ENCODE measurements at regions not wholly inside any gene's neighbourhood (a gene's known extent, or its start where the extent isn't known, plus 50 kb on each side); places are given as distances from the start of the nearest gene placed in this dataset.

DNA sequence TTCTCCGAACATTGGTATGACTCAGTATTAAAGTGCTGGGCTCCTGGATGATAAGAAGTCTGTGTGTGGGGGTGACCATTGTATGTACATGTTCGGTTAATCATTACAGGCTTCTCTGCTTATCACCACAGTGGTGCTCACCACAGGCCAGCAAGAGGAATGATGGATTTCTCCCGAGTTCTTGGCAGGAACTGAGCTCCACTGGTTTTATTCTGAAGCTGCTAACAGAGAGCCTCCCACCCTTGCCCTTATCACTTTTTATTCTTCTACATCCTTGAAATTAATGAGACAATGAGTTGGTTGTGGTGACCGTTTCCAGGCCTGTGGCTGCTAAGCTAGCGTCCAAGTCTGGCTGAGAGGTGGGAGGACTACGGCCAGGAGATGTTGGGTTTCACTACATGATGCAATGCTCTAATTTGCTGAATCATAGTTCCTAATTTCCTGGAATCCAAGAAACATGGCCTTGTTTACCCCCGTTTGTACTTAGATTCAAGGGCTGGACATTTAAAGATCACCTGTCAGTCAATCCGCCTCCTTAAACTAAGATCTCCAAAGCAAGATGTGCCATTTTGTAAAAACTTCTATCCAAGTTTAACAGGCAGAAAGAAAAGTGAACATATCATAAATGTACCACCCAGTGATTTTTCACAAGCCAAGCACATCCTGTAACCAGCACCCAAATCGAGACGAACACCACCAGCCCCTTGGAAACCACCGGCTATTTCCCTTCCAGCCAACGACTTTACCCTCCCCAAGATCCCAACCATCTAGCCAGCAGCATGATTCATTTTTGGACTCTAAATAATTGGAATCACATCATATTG is 172.5 kb downstream of the FOXA2 start:
- Histone ChIP-seq H3K4me3 (no peak overlapping the region), H3K27ac (peak overlapping the region in 1 of 2 donors; percentile 66)
- no peak for DNase-seq (ENCODE audit: low spot score)
- TF ChIP-seq, protein P1, sequence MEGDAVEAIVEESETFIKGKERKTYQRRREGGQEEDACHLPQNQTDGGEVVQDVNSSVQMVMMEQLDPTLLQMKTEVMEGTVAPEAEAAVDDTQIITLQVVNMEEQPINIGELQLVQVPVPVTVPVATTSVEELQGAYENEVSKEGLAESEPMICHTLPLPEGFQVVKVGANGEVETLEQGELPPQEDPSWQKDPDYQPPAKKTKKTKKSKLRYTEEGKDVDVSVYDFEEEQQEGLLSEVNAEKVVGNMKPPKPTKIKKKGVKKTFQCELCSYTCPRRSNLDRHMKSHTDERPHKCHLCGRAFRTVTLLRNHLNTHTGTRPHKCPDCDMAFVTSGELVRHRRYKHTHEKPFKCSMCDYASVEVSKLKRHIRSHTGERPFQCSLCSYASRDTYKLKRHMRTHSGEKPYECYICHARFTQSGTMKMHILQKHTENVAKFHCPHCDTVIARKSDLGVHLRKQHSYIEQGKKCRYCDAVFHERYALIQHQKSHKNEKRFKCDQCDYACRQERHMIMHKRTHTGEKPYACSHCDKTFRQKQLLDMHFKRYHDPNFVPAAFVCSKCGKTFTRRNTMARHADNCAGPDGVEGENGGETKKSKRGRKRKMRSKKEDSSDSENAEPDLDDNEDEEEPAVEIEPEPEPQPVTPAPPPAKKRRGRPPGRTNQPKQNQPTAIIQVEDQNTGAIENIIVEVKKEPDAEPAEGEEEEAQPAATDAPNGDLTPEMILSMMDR (IDR thresholded peaks at IDR 0.05): no peak

DNA sequence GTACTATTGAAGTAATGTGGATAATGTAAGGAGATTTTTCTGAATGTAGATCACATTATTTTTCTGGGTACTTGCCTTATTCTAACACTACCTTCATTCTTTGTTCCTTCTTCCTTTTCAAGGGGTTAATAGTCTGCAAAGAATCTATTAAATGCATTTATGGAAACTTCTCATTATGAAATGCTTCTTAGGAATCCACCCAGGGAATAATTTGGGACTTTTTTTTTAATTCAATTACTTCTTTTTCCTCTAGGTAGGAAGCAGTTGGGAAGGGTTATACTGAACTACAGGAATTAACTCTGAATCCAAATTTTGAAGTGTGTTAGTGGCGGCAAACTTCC is 173.1 kb downstream of the FOXA2 start:
- H3K27ac ChIP-seq: peak overlapping the region in 1 of 2 donors; percentile 66
- TF ChIP-seq, protein P1 (IDR thresholded peaks at IDR 0.05): no peak
- no peak overlapping the region for H3K4me3 ChIP-seq
- DNase-seq (ENCODE audit: low spot score): no peak

DNA sequence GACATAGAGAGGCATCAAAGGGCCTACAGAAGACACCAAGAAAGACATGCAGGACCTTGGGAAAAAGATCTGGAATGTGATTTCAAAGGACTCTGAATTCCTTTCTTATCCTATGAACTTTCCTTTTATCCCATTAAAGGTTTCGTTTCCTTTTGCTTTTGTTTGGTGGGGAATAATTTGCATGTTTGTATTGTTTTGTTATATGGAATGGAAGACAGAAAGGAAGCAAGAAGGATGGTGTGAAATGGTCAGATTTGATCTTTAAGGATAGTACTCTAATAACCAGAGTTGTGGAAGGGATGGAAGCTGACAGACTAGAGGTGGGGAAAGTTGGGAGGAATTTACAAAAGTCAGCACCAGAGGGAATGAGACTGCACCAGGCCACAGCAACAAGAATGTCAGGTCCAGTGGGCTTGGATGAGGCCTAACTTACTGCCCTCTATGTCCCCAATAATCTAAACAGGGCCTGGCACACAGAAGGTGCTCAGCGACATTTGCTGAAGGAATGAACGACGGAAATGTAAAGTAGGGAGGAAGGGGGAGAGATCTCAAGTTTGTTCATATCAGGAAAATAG is 173.7 kb downstream of the FOXA2 start:
- TF ChIP-seq, protein P1 (IDR thresholded peaks at IDR 0.05): no peak
- Histone ChIP-seq H3K27ac (no peak overlapping the region), H3K4me3 (no peak overlapping the region)
- no peak for DNase-seq (ENCODE audit: low spot score)

DNA sequence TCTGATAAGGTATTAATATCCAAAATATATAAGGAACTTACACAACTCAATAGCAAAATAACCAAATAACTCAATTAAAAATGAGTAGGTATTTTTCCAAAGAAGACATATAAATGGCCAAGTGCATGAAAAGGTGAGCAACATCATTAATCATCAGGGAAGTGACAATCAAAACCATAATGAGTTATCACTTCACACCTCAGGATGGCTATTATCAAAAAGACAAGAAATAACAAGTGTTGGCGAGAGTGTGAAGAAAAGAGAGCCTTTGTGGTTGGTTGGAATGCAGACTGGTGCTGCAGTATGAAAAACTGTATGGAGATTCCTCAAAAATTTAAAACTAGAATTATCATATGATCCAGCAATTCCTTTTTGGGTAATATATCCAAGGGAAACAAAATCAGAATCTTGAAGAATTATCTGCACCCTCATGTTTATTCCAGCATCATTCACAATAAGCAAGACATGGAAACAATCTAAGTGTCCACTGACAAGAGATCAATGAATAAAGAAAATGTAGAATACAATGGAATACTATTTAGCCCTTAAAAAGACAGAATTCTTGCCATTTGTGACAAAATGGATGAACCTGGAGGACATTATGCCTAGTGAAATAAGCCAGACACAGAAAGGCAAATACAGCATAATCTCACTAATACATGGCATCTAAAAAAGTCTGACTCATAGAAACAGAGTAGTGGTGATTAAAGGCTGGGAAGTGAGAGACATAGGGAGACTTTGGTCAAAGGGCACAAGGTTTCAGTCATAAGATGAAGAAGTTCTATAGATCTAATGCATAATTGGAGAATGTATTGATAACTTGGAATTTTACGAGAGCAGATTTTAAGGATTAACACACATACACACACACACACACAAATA is 175.6 kb downstream of the FOXA2 start:
- DNase-seq (ENCODE audit: low spot score): no peak
- TF ChIP-seq, protein P1 (IDR thresholded peaks at IDR 0.05): no peak
- H3K27ac ChIP-seq: no peak overlapping the region
- H3K4me3 ChIP-seq: no peak overlapping the region

DNA sequence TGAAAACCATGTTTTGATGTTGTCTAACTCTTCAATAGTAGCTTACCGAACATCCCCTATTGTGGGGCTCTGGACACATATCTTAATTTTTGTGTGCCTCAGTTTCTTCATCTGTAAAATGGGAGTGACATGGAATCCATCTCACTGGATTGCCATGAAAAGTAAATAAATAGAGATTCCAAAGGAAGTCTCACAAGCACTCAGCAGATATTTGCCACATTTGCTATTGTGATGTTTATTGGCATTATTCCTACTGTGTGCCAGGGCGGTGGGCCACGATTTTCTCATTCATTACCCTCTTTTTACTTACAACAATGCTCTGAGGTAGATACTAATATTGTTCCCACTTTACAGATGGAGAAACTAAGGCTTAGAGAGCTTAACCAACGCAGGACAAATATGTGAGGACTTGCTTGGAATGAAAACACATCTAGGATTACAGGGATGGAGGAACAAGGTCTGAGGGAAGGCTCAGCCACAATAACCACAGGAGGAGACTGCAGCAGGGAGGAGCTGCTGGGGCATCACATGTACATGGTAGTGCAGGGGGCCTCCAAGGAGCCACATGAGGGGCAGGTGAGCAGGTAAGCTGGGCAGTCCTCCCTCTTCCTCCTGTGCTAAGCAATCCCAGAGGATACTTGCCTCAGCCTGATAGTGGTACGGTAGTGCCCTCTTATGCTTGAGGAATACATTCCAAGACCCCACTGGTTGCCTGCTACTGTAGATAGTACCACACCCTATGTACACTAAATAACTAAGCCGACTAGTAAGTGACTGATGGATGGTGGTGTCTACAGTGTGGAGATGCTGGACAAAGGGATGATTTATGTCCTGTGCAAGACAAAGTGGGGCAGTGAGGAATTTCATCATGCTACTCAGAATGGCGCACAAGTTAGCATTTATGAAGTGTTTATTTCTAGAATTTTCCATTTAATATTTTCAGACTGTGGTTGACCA is 176.9 kb downstream of the FOXA2 start:
- no peak overlapping the region for H3K27ac ChIP-seq

More for the DNA sequence above, 176.9 kb downstream of the FOXA2 start:
- no peak for DNase-seq (ENCODE audit: low spot score)
- no peak overlapping the region for H3K4me3 ChIP-seq
- TF ChIP-seq, protein P1 (IDR thresholded peaks at IDR 0.05): no peak

Measured in coronary artery (tissue), 2 donors.